Body of pancreas (tissue), 4 donors: ENCODE measurements at regions not wholly inside any gene's neighbourhood (a gene's known extent, or its start where the extent isn't known, plus 50 kb on each side); places are given as distances from the start of the nearest gene placed in this dataset.

Experiments used
- CTCF ChIP-seq, 7 experiments: fragments of 450-650 bp in 4 of 7; fragments of 200-600 bp in 3 of 7; sonication (generic) in 3 of 7; IDR thresholded peaks; one replicate each; pipeline ENCODE4 v1.5.1; 2016 to 2019; ENCODE audit warnings: antibody characterized with exemption in 7 of 7
- POLR2A ChIP-seq, 3 donors: fragments of 450-650 bp; IDR thresholded peaks; one replicate each; pipeline ENCODE4 v1.6.1; 2016; ENCODE audit warnings: antibody characterized with exemption in 3 of 3, mild to moderate bottlenecking in 2 of 3

- TF ChIP-seq CTCF (IDR thresholded peaks at IDR 0.05) (no peak), POLR2A (IDR thresholded peaks at IDR 0.05) (no peak)
These were observed 174.5 kb downstream of the KTN1 start for GRCh38 chr14:55754471-55754870.
